Astrocyte of the spinal cord (primary cell): ENCODE measurements at regions not wholly inside any gene's neighbourhood (a gene's known extent, or its start where the extent isn't known, plus 50 kb on each side); places are given as distances from the start of the nearest gene placed in this dataset.

ENCODE experiments used
- DNase-seq: peaks from one replicate; pipeline ENCODE4 v3.0.0; 2011; ENCODE audit warnings: low read depth, low spot score
- H3K4me3 ChIP-seq: 2 replicates; pipeline ENCODE4 v1.5.1; 2011; ENCODE audit warnings: low read depth, mild to moderate bottlenecking, low read length, moderate library complexity
- CTCF ChIP-seq: IDR thresholded peaks from 2 replicates; pipeline ENCODE4 v1.5.1; 2012; ENCODE audit warnings: low read depth, mild to moderate bottlenecking, low read length, inconsistent platforms
- in situ Hi-C: cut with HindIII; loops from 2 replicates; pipeline ENCODE4 v1.10.0; 2017; ENCODE audit warnings: low sequenced_read_pairs

- TF ChIP-seq CTCF: no peak
- no peak for DNase-seq
- in situ Hi-C loops: no loop called here
Observed at GRCh38 chr22:49523374-49524008, 304.2 kb downstream of the BRD1 start.

GRCh38 chr22:49522582-49523373 lies 304.9 kb downstream of the BRD1 start:
- DNase-seq: no peak
- no peak overlapping the region for H3K4me3 ChIP-seq
- in situ Hi-C loops: no loop called here
- TF ChIP-seq CTCF: no peak

More at GRCh38 chr22:49523374-49524008, 304.2 kb downstream of the BRD1 start:
- no peak overlapping the region for H3K4me3 ChIP-seq

GRCh38 chr22:49521787-49522224 lies 305.9 kb downstream of the BRD1 start:
- TF ChIP-seq CTCF: no peak
- no peak overlapping the region for H3K4me3 ChIP-seq
- in situ Hi-C loops: no loop called here
- DNase-seq: no peak

- TF ChIP-seq CTCF: no peak
- H3K4me3 ChIP-seq: no peak overlapping the region
- no peak for DNase-seq
- in situ Hi-C loops: no loop called here
Observed at GRCh38 chr22:49519117-49519737, 308.4 kb downstream of the BRD1 start.

- in situ Hi-C loops: no loop called here
- TF ChIP-seq CTCF: no peak
- H3K4me3 ChIP-seq: no peak overlapping the region
- no peak for DNase-seq
Observed at GRCh38 chr22:49518436-49518970, 309.2 kb downstream of the BRD1 start.

GRCh38 chr22:49517667-49518185 lies 309.9 kb downstream of the BRD1 start:
- DNase-seq: no peak
- no peak overlapping the region for H3K4me3 ChIP-seq
- TF ChIP-seq CTCF: no peak
- in situ Hi-C loops: no loop called here
